Adrenal gland (tissue), 5 donors: ENCODE measurements at regions not wholly inside any gene's neighbourhood (a gene's known extent, or its start where the extent isn't known, plus 50 kb on each side); places are given as distances from the start of the nearest gene placed in this dataset.

Experiments
- POLR2A ChIP-seq, 2 donors: fragments of 450-650 bp; IDR thresholded peaks; one replicate each; pipeline ENCODE4 v1.6.1; 2017; ENCODE audit warnings: antibody characterized with exemption in 2 of 2, mild to moderate bottlenecking in 2 of 2, moderate library complexity in 1 of 2
- TF ChIP-seq, protein P1 (sequence below), 6 experiments: fragments of 450-650 bp in 4 of 6; fragments of 200-600 bp in 2 of 6; sonication (generic) in 1 of 6; IDR thresholded peaks; 1 replicate in 5 of 6; 2 replicates in 1 of 6; pipeline versions ENCODE4 v1.5.1 to v1.8.0; 2016 to 2021; ENCODE audit warnings: antibody characterized with exemption in 6 of 6, mild to moderate bottlenecking in 2 of 6, moderate library complexity in 1 of 6
- donor health status: DM: no; HTN: no; CAD: no.

DNA sequence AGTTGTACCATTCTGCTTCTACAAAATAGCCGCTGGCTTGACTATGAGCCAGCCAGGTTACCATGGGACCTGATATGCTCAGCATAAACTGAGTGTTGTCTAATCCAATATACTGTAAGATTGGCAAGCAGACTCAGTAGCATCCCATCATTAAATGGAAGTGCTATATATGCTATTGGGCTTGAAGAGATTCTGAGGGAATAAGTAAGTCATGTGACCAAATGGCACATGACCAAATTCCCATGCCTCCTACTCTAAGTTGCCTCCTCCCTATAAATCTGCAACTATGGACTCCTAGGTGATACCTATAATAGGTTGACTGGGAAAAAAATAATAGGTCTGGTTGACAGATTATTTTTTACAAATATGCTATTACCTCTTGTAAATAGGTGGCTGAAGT, 698.6 kb downstream of the BRINP3 start:
- TF ChIP-seq, protein P1, sequence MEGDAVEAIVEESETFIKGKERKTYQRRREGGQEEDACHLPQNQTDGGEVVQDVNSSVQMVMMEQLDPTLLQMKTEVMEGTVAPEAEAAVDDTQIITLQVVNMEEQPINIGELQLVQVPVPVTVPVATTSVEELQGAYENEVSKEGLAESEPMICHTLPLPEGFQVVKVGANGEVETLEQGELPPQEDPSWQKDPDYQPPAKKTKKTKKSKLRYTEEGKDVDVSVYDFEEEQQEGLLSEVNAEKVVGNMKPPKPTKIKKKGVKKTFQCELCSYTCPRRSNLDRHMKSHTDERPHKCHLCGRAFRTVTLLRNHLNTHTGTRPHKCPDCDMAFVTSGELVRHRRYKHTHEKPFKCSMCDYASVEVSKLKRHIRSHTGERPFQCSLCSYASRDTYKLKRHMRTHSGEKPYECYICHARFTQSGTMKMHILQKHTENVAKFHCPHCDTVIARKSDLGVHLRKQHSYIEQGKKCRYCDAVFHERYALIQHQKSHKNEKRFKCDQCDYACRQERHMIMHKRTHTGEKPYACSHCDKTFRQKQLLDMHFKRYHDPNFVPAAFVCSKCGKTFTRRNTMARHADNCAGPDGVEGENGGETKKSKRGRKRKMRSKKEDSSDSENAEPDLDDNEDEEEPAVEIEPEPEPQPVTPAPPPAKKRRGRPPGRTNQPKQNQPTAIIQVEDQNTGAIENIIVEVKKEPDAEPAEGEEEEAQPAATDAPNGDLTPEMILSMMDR (IDR thresholded peaks at IDR 0.05), result no peak
- no peak for TF ChIP-seq POLR2A (IDR thresholded peaks at IDR 0.05)
